Stimulated activated CD8-positive, alpha-beta memory T cell treated with anti-CD3 and anti-CD28 coated beads, Interleukin-2, amount 100 ng/mL, for 1 hour (primary cell): ENCODE measurements at regions not wholly inside any gene's neighbourhood (a gene's known extent, or its start where the extent isn't known, plus 50 kb on each side); places are given as distances from the start of the nearest gene placed in this dataset.

Experiments
- DNase-seq, 2 donors: peaks; one replicate each; pipeline ENCODE4 v3.0.0-alpha.2; 2020; ENCODE audit warnings: low read depth in 2 of 2

DNA sequence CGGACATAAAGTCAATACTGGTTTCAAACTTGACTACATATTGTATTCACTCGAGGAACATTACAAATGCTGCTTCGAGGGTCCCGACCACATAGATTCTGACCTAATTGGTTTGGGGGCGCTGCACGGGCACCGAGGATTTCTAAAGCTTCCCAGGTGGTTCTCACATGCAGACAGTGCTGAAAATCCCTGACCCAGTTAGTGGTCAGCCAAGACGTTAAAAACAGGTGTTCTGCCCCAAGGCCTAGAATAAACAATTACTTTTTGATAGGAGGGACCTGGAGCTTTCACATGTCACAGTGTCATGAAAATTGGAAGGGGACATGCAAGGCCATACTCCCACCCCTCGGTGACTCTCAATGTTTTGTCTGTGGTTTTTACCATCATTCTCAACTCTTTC, 368.9 kb downstream of the RNF144A start:
- DNase-seq: no peak

GRCh38 chr2:7288484-7288883, 371.3 kb downstream of the RNF144A start:
- DNase-seq: no peak

GRCh38 chr2:7289697-7290096, 372.5 kb downstream of the RNF144A start:
- no peak for DNase-seq

DNA sequence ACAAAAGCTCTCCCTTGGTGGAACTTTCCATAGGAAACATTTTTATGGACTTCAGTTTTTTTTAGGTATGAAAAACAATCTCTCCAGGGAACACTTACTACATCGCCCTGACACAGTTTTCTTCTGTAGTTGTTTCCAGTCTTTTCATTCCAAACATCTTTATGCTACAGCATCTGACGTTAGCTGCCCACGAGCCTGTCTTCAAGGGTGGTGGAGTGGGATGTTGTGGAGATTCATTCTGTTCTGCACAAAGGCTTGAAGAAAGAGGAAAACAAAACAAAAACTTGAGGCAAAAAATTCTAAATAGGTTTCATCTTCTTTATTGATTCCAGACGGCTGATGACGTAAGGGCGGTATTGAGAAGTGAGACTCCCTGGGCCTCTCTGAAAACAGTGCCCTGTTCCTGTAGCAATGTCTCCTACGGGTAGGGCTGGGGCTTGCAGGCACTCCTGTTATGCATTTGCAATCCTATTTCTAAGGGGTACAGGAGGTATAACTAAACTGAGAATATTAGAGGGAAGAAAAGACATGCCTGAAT, 375.0 kb downstream of the RNF144A start:
- no peak for DNase-seq

DNA sequence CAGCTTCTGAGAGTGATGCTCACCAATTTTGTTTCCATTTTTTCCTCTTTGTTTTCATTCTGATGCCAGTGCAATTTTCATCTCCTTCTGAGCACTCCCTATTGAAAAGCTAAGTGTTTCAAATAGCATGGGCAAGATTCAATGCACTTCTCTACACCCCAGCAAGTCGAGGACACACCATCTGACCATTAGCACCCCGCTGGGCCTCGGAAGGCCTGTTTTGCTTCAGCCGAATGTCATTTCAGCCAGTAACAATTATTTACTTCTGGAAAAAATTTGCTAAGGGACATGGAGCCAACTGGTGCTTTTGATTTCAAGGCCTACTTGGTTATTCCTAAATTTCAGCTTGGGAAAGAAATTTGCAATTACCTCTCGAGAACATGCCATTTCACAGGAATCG, 392.4 kb downstream of the RNF144A start:
- DNase-seq: no peak

DNA sequence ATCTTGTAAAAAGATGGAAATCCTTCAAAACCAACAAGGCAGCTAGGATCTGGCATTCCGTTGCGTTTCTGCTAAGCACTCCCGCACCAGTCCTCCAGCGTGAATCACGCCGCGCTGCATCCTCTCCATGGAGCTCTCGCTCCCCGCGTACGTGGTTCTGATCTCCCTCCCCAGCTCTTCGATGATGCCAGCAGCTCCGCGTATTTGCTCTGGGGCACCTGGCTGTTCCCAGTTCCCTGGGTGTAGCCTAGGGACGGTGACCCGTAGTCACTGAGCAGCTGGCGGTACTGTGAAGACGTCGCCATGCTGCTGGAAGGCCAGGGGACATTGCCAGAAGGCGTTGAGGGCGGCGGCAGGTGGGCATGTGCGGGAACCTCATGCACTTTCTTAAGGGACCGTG, 407.5 kb downstream of the RNF144A start:
- no peak for DNase-seq

- no peak for DNase-seq
These were observed 408.0 kb downstream of the RNF144A start for GRCh38 chr2:7325186-7325585.

DNA sequence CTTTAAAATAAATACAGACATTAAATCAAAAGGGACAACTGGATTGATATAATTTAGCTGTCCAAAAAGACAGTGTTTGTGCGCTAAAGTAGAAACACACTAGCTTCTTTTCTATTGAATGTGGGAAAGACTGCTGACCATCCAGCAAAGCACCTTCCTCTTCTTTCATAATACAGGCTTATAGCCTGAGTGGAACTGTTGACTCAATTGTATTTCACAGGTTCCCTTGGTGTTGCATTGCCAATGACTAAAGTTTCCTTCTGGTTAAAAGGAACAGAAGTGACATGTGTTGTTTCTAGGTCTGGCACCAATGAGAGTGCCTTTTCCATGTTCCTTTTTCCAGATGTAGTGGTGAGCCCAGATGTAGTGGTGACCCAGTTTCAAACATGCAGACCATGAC, 412.3 kb downstream of the RNF144A start:
- no peak for DNase-seq

- DNase-seq: no peak
These were observed 416.1 kb downstream of the RNF144A start for GRCh38 chr2:7333189-7333765.

DNA sequence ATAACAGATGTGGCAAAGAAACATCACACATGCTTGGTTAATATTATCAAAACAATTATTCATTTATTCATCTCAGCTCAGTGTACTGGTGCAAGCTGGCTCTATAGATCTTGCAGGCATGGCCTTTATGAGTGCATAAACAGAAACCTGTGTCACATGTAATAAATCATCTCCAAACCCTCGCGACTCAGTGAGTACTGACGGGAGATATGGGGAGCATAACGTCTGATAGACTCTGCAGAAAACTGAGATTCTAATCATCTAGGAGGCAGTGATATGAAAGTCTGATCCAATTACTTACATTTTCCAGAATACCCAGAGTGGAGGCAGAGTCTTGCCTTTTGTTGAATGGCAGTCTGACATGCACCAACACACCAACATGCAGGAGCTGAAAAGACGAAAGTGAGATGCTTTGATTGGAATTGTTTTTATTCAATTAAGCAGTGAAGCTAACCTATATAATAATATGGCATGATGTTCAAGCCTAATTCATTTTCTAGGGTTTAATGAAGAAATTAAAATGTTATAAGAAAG, 416.8 kb downstream of the RNF144A start:
- DNase-seq: no peak

DNA sequence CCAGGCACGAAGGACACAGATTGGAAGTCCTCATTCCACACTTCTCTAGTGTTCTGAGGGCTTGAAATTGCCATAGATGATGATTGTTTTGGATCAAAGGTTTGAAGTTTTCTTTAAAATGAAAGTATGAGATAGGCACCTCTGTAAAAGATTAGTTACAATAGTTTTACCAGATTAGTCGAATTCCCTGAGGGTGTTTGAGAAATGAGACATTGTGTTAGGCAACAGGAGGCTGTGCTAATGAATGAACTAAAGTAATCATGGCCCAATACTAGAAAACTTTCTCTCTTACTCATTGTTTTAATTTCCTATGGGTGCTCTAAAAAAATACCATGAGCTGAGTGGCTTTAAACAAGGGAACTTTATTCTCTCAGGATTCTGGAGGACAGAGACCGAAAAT, 421.7 kb downstream of the RNF144A start:
- DNase-seq: no peak

DNA sequence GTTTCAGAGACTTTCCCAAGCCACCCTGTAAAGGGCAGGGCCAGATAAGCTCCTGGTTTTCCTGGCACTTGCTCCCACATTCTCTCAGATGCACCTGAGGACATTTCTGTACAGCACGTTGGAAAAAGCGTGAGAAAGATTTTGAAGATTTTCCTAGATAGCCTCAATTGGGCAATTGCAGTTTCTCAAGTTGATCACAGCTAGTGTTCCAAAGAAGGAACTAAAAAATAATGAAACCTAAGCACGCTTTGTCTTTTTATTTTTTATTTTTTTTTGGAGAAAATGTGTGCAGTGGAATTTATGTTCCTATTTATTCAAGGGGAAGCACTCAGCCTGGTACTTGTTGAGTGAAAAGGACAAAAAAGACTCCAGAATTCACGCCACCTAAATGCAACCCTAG, 429.1 kb downstream of the RNF144A start:
- DNase-seq: no peak

DNA sequence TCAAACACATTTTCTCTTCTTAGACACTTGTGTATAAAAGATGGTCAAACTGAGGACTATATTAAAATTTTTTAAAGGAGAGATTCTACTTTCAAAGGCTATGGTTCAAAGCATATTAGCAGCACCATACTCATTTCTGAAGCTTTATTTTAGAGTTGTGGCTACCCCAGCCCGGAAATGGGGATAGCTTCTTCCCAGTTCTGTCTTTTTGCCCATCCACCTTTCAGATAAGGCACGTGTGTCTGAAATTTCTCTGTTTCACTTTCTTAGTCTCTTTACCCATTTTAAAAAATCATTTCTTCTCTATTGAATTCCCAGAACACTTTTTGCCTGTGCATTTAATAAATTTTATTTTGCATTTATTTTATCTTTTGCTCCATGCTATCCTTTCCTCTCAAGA, 431.5 kb downstream of the RNF144A start:
- no peak for DNase-seq

DNA sequence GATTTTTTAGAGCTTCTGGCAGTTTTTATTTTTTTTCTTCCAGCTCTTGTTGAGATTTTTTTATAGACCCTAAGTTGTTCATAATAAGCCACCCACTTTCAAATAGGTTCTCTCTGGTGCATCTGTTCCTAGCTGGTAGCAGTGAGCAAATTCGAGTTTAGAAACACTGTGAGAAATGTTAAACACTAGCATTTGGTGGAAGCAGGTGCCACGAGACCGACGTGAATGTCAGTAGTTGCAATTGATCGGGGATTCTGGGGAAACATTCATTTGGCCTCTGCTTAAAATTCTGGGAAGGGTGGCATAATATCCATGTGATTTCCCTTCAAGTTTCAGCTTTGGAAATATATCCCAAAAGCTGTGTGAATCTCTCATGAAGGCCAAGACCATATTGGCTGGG, 435.0 kb downstream of the RNF144A start:
- DNase-seq: no peak

- no peak for DNase-seq
These were observed 436.4 kb downstream of the RNF144A start for GRCh38 chr2:7353571-7353970.

DNA sequence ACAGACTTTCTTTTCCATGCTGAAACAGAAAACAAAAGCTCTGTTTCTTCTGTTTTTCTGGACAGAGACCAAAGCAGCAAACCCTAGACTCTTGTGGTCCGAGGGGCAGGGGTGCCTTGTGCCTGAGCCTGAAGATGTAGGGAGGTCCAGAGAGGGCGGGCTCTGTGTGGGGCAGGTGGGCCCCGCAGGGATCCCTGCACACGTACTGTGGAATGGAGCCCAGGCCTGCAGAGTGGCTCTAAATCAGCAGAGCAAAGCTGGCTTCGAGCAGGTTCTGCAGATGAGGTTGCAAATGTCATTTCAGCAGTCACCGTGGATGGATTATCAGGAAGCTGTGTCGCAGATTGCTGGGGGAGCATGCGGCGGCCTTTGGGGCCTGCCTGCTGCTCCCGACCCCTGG, 438.6 kb downstream of the RNF144A start:
- DNase-seq: no peak

- no peak for DNase-seq
These were observed 439.8 kb downstream of the RNF144A start for GRCh38 chr2:7356909-7357584.

- DNase-seq: no peak
These were observed 440.8 kb downstream of the RNF144A start for GRCh38 chr2:7357993-7358392.

GRCh38 chr2:7358865-7359447, 441.7 kb downstream of the RNF144A start:
- DNase-seq: no peak

- DNase-seq: no peak
These were observed 446.7 kb downstream of the RNF144A start for GRCh38 chr2:7363906-7364305.

- no peak for DNase-seq
These were observed 451.0 kb downstream of the RNF144A start for GRCh38 chr2:7368211-7368610.

DNA sequence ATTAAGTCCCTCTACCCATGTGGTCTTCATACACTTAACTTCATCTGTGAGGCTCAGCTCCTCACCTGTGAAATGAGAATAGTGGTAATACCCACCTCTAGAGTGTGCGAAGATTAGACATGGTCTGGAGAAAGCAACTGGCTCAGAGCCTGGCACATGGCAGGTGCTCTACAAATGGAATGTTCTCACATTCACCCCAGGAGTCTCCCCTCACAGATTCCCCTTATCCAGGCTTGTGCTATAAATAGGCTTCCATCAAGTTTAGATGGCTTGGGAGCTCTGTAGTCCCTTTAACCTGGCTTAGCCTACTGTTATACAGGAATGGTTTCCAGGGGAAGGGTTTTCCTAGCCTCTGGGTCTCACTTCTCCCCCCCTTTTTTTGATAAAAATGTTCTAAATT, 455.9 kb downstream of the RNF144A start:
- no peak for DNase-seq

DNA sequence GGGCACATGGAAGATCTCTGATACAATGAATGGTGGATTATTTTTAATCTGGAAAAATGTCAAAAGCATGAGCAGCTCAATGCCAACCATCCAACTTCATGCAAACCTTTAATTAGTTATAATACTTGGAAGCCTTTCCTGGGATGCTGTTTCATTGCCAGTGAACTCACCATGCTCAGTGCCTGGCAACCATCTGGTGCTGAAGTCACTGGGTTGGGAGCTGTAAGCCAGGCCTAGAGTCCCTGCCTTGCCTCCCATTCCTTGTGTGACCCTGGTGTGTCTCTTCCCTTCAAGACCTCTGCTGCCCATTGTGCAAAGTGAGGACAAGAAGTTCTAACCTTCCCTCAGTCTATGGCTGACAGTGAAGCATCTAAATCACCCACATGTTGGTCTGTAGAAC, 458.7 kb downstream of the RNF144A start:
- no peak for DNase-seq
